Panc1 (cell line): ENCODE measurements at regions not wholly inside any gene's neighbourhood (a gene's known extent, or its start where the extent isn't known, plus 50 kb on each side); places are given as distances from the start of the nearest gene placed in this dataset.

Source experiments
- CTCF ChIP-seq: fragments of 450-650 bp; IDR thresholded peaks from 2 replicates; pipeline ENCODE4 v1.5.1; 2017; ENCODE audit warnings: mild to moderate bottlenecking
- TCF7L2 ChIP-seq: IDR thresholded peaks from 2 replicates; pipeline ENCODE4 v1.6.1; 2011; ENCODE audit warnings: mild to moderate bottlenecking, low read depth, low read length, inconsistent platforms

- TF ChIP-seq TCF7L2: no peak
- no peak for TF ChIP-seq CTCF
These were observed 115.9 kb upstream of the TMPO start for GRCh38 chr12:98399532-98399931.
